HG03095 (cell line): ENCODE measurements at regions not wholly inside any gene's neighbourhood (a gene's known extent, or its start where the extent isn't known, plus 50 kb on each side); places are given as distances from the start of the nearest gene placed in this dataset.

Experiments used
- ATAC-seq: cut with Tn5 transposase; IDR thresholded peaks from one replicate; pipeline ENCODE4 v1.9.1; 2021; ENCODE audit warnings: moderate library complexity; ENCODE audit not compliant: unreplicated experiment

GRCh38 chr2:128380061-128380889 is 61.6 kb upstream of the HS6ST1 start:
- ATAC-seq: no peak

- ATAC-seq: no peak
Observed at GRCh38 chr2:128380961-128381938, 62.6 kb upstream of the HS6ST1 start.

GRCh38 chr2:128384446-128384845 is 65.8 kb upstream of the HS6ST1 start:
- no peak for ATAC-seq

GRCh38 chr2:128384956-128385355 is 66.3 kb upstream of the HS6ST1 start:
- no peak for ATAC-seq

- ATAC-seq: no peak
Observed at GRCh38 chr2:128385365-128385764, 66.7 kb upstream of the HS6ST1 start.

- ATAC-seq: no peak
Observed at GRCh38 chr2:128386066-128386465, 67.4 kb upstream of the HS6ST1 start.

GRCh38 chr2:128388499-128388941 is 69.9 kb upstream of the HS6ST1 start:
- ATAC-seq: no peak

GRCh38 chr2:128389388-128390086 is 70.9 kb upstream of the HS6ST1 start:
- no peak for ATAC-seq

- no peak for ATAC-seq
Observed at GRCh38 chr2:128390256-128390990, 71.8 kb upstream of the HS6ST1 start.

GRCh38 chr2:128390991-128391630 is 72.4 kb upstream of the HS6ST1 start:
- no peak for ATAC-seq

GRCh38 chr2:128391679-128392078 is 73.0 kb upstream of the HS6ST1 start:
- no peak for ATAC-seq

GRCh38 chr2:128392207-128392606 is 73.5 kb upstream of the HS6ST1 start:
- ATAC-seq: no peak

- ATAC-seq: no peak
Observed at GRCh38 chr2:128394007-128394730, 75.5 kb upstream of the HS6ST1 start.

- no peak for ATAC-seq
Observed at GRCh38 chr2:128395196-128395595, 76.5 kb upstream of the HS6ST1 start.

GRCh38 chr2:128395640-128396499 is 77.2 kb upstream of the HS6ST1 start:
- ATAC-seq: no peak

GRCh38 chr2:128396500-128396891 is 77.8 kb upstream of the HS6ST1 start:
- ATAC-seq: no peak

- no peak for ATAC-seq
Observed at GRCh38 chr2:128396946-128397345, 78.3 kb upstream of the HS6ST1 start.

- ATAC-seq: no peak
Observed at GRCh38 chr2:128399256-128399655, 80.6 kb upstream of the HS6ST1 start.
